Activated T-helper 9 cell treated with anti-CD3 and anti-CD28 coated beads, Interleukin-2, amount 50 U/mL, for 16 hours (primary cell): ENCODE measurements at regions not wholly inside any gene's neighbourhood (a gene's known extent, or its start where the extent isn't known, plus 50 kb on each side); places are given as distances from the start of the nearest gene placed in this dataset.

Experiments
- DNase-seq: peaks from one replicate; pipeline ENCODE4 v3.0.0-alpha.2; 2020; ENCODE audit warnings: low read depth

DNA sequence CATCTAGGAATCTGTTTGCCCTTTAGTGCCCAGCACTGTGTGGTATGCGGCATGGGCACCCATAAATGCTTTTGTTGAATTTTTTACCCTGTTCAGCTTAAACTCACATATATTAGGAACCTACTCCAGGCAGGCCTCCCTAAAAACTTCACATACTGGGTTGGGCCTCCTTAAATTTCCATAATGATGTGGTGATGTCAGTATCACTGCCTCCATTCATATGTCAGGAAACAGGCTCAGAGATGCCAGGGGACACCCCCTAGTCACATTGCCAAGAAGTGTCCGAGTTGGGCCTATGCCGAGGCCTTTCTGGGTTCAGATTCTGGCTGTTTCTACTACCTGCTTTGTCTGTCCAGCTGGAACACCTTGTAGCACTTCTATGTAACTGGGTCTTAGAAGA lies 55.7 kb upstream of the RUNX3 start:
- no peak for DNase-seq

GRCh38 chr1:24984800-24985522 lies 54.9 kb upstream of the RUNX3 start:
- no peak for DNase-seq

DNA sequence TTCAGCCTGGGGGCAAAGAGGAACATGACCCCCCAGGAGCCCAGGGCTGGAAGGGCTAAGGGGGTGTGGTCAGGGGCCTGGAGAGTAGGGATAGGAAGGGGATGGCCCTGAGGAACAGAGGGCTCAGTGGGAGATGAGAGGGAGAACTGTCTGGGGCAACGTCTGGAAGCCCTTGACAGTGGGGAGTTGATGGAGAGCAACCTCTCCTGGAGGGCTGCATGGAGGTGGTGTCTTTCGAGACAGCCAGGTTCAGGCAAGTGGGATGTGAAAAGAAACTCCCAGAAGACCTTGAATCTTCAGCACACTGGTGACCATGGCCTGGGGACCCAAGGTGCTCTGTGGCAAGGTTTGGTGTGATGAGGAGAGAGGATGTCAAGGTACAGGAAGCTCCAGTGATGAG lies 54.2 kb upstream of the RUNX3 start:
- no peak for DNase-seq

DNA sequence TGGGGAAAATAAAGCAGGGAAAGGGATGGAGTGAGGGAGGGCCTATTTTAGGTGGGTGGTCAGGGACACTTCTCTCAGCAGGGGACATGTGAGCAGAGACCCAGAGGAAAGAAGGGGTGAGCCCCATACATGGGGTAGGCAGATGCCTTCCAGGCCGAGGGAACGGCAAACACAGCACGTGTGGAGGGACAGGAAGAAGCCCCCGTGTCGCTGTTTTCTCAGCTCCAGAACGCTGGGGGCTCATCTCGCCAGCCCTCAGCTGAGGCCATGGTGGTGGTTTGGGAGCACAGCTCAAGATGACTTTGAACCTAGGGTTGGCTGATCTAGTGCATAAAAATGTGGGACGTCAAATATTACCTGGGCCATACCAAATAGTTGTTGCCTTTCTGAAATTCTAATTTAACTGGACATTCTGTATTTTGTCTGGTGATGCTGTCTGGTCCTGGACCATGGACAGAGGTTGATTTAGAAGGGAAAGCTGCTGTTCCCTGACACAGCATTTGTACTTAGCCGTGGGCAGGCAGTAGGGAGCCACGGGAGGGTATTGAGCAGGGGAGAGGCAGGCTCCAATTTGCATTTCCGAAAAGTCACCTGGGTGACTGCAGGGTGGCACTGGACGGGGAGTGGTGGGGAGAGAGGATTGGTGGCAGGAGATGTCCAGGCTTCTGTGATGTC lies 53.1 kb upstream of the RUNX3 start:
- no peak for DNase-seq

GRCh38 chr1:24981631-24982005 lies 51.5 kb upstream of the RUNX3 start:
- peak; percentile 30 for DNase-seq

DNA sequence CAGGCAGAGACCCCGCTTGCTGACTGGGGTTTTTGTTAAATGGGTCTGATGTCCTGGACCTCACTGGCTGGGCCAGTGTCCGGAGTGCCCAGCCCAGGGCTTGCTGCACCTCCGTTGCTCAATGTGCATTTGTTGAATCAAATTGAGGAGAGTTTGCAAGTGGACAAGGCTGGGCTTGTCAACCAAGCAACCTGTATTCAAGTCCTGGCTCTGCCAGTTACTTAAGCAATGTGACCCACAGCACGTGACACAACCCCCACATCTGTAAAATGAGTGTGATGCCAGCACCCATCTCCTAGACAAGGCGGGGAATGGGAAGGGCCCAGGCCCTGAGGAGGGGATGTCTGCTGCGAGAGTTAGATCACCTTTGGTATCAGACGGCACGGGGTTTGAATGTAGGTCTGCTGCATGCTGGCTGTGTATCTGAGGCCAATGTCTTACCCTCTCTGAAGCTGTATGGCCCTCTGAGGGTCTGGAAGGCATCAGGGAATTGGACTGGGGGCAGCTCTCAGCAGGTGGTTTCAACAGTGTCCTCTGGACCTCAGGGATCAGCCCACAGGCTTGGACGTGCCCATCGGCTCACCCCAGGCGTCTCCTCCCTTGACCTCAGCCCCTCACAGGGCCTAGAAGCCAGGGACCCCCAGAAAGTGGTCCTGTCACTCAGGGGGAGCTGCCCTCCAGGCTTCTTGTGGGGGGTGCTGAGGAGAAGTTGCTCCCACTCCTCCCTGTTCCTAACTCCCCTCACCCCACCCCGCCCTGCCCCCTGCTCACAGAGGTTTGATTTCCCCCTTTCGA lies 51.0 kb upstream of the RUNX3 start:
- DNase-seq, result no peak
